GM18502 (cell line): ENCODE measurements at regions not wholly inside any gene's neighbourhood (a gene's known extent, or its start where the extent isn't known, plus 50 kb on each side); places are given as distances from the start of the nearest gene placed in this dataset.

ENCODE experiments used
- ATAC-seq: cut with Tn5 transposase; IDR thresholded peaks from one replicate; pipeline ENCODE4 v1.9.1; 2021; ENCODE audit warnings: mild to moderate bottlenecking; ENCODE audit not compliant: unreplicated experiment, poor library complexity

GRCh38 chr13:76552041-76552772, 334.0 kb downstream of the KCTD12 start:
- ATAC-seq = no peak

- ATAC-seq = no peak
Measured at GRCh38 chr13:76542176-76542575, 344.0 kb downstream of the KCTD12 start.

- ATAC-seq = no peak
Measured at GRCh38 chr13:76538004-76538403, 348.2 kb downstream of the KCTD12 start.

- no peak for ATAC-seq
Measured at GRCh38 chr13:76533251-76533650, 353.0 kb downstream of the KCTD12 start.

GRCh38 chr13:76527041-76527440, 359.2 kb downstream of the KCTD12 start:
- no peak for ATAC-seq

GRCh38 chr13:76523740-76524340, 362.4 kb downstream of the KCTD12 start:
- peak; percentile 90 for ATAC-seq

GRCh38 chr13:76522083-76522755, 364.0 kb downstream of the KCTD12 start:
- no peak for ATAC-seq

GRCh38 chr13:76519685-76520084, 366.5 kb downstream of the KCTD12 start:
- no peak for ATAC-seq

GRCh38 chr13:76516586-76516985, 369.6 kb downstream of the KCTD12 start:
- no peak for ATAC-seq

GRCh38 chr13:76516013-76516412, 370.2 kb downstream of the KCTD12 start:
- ATAC-seq = no peak

GRCh38 chr13:76512721-76513145, 373.5 kb downstream of the KCTD12 start:
- ATAC-seq = no peak

- ATAC-seq = no peak
Measured at GRCh38 chr13:76505437-76505836, 380.8 kb downstream of the KCTD12 start.

GRCh38 chr13:76503766-76504165, 382.4 kb downstream of the KCTD12 start:
- ATAC-seq = no peak

- no peak for ATAC-seq
Measured at GRCh38 chr13:76503291-76503690, 382.9 kb downstream of the KCTD12 start.

- ATAC-seq = no peak
Measured at GRCh38 chr13:76500894-76501293, 385.3 kb downstream of the KCTD12 start.

- no peak for ATAC-seq
Measured at GRCh38 chr13:76499891-76500290, 386.3 kb downstream of the KCTD12 start.

- no peak for ATAC-seq
Measured at GRCh38 chr13:76489274-76489673, 396.9 kb downstream of the KCTD12 start.

GRCh38 chr13:76481738-76482137, 404.5 kb downstream of the KCTD12 start:
- ATAC-seq = no peak

GRCh38 chr13:76474966-76475365, 411.2 kb downstream of the KCTD12 start:
- no peak for ATAC-seq

GRCh38 chr13:76474356-76474755, 411.8 kb downstream of the KCTD12 start:
- ATAC-seq = no peak

GRCh38 chr13:76473552-76474134, 412.6 kb downstream of the KCTD12 start:
- peak; percentile 100 for ATAC-seq
